Endodermal cell (in vitro differentiated cells): ENCODE measurements at regions not wholly inside any gene's neighbourhood (a gene's known extent, or its start where the extent isn't known, plus 50 kb on each side); places are given as distances from the start of the nearest gene placed in this dataset.

ENCODE experiments used
- DNase-seq: peaks from one replicate; pipeline ENCODE4 v3.0.0-alpha.2; 2017
- H3K27ac ChIP-seq: 2 replicates; pipeline ENCODE4 v1.5.1; 2013; ENCODE audit warnings: mild to moderate bottlenecking, low read depth, low read length, moderate library complexity
- H3K27me3 ChIP-seq: 2 replicates; pipeline ENCODE4 v1.6.1; 2013; ENCODE audit warnings: mild to moderate bottlenecking, low read length, moderate library complexity; ENCODE audit not compliant: insufficient read depth, control insufficient read depth, poor library complexity, severe bottlenecking
- H3K36me3 ChIP-seq: 2 replicates; pipeline ENCODE4 v1.7.0; 2013; ENCODE audit warnings: mild to moderate bottlenecking, low read length, moderate library complexity; ENCODE audit not compliant: control insufficient read depth, insufficient read depth
- H3K4me1 ChIP-seq: one replicate; pipeline ENCODE4 v1.7.0; 2013; ENCODE audit warnings: low read length; ENCODE audit not compliant: control insufficient read depth, insufficient read depth
- H3K4me3 ChIP-seq: 2 replicates; pipeline ENCODE4 v1.5.1; 2013; ENCODE audit warnings: mild to moderate bottlenecking, low read length, moderate library complexity
- H3K9ac ChIP-seq: 2 replicates; pipeline ENCODE4 v1.6.1; 2013; ENCODE audit warnings: mild to moderate bottlenecking, low read length, moderate library complexity; ENCODE audit not compliant: poor library complexity, severe bottlenecking; ENCODE audit errors: extremely low read depth
- H3K9me3 ChIP-seq: 2 replicates; pipeline ENCODE4 v1.6.1; 2013; ENCODE audit warnings: mild to moderate bottlenecking, low read length, moderate library complexity; ENCODE audit not compliant: control insufficient read depth
- H3K27ac Mint-ChIP-seq: 2 replicates; pipeline ENCODE4 v1.8.0; 2020; ENCODE audit warnings: mixed read lengths
- H3K27me3 Mint-ChIP-seq: 2 replicates; pipeline ENCODE4 v1.8.0; 2021; ENCODE audit warnings: mild to moderate bottlenecking, mixed read lengths; ENCODE audit not compliant: insufficient read depth
- H3K36me3 Mint-ChIP-seq: 2 replicates; pipeline ENCODE4 v1.8.0; 2020; ENCODE audit warnings: low read depth, mixed read lengths
- H3K4me1 Mint-ChIP-seq: 2 replicates; pipeline ENCODE4 v1.8.0; 2020; ENCODE audit warnings: mixed read lengths
- H3K4me3 Mint-ChIP-seq: 2 replicates; pipeline ENCODE4 v1.8.0; 2020; ENCODE audit warnings: mild to moderate bottlenecking, moderate library complexity, mixed read lengths
- H3K9me3 Mint-ChIP-seq: 2 replicates; pipeline ENCODE4 v1.8.0; 2020; ENCODE audit warnings: mild to moderate bottlenecking, mixed read lengths
- WGBS, 2 experiments: methylation state at CpG; one replicate each; pipeline versions ENCODE4 v1.1.5 to v1.1.7; 2013; ENCODE audit warnings: missing lambda C conversion rate in 2 of 2, mixed read lengths in 1 of 2; ENCODE audit not compliant: insufficient coverage in 1 of 2, insufficient read length in 1 of 2; 5-methylcytosine and 5-hydroxymethylcytosine counted together
- TF ChIP-seq, protein P1 (sequence below): fragments of 200-600 bp; sonication (generic); conservative IDR thresholded peaks from 2 replicates; pipeline ENCODE4 v1.5.0; 2021; ENCODE audit warnings: antibody characterized with exemption, mild to moderate bottlenecking

- no peaks in the 10 kb centered on the region for H3K27me3 ChIP-seq
- H3K27ac ChIP-seq, result no peak overlapping the region
- DNase-seq, result no peak
- TF ChIP-seq, protein P1, sequence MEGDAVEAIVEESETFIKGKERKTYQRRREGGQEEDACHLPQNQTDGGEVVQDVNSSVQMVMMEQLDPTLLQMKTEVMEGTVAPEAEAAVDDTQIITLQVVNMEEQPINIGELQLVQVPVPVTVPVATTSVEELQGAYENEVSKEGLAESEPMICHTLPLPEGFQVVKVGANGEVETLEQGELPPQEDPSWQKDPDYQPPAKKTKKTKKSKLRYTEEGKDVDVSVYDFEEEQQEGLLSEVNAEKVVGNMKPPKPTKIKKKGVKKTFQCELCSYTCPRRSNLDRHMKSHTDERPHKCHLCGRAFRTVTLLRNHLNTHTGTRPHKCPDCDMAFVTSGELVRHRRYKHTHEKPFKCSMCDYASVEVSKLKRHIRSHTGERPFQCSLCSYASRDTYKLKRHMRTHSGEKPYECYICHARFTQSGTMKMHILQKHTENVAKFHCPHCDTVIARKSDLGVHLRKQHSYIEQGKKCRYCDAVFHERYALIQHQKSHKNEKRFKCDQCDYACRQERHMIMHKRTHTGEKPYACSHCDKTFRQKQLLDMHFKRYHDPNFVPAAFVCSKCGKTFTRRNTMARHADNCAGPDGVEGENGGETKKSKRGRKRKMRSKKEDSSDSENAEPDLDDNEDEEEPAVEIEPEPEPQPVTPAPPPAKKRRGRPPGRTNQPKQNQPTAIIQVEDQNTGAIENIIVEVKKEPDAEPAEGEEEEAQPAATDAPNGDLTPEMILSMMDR, result no peak
- peaks cover 32% of the 10 kb centered on the region for H3K4me1 Mint-ChIP-seq
- no peaks in the 10 kb centered on the region for H3K9me3 ChIP-seq
- peak overlapping the region; percentile 8 for H3K27ac Mint-ChIP-seq
- peaks cover 3% of the 10 kb centered on the region for H3K4me1 ChIP-seq
- H3K36me3 ChIP-seq, result no peaks in the 10 kb centered on the region
- no peaks in the 10 kb centered on the region for H3K27me3 Mint-ChIP-seq
- no peak overlapping the region for H3K4me3 Mint-ChIP-seq
- peak overlapping the region; percentile 36 for H3K4me3 ChIP-seq
- H3K9ac ChIP-seq, result no peak overlapping the region
- no peaks in the 10 kb centered on the region for H3K36me3 Mint-ChIP-seq
- H3K9me3 Mint-ChIP-seq, result peaks cover 1% of the 10 kb centered on the region
Measured at GRCh38 chr3:7927864-7928263, 573.8 kb upstream of the LMCD1 start.

DNA sequence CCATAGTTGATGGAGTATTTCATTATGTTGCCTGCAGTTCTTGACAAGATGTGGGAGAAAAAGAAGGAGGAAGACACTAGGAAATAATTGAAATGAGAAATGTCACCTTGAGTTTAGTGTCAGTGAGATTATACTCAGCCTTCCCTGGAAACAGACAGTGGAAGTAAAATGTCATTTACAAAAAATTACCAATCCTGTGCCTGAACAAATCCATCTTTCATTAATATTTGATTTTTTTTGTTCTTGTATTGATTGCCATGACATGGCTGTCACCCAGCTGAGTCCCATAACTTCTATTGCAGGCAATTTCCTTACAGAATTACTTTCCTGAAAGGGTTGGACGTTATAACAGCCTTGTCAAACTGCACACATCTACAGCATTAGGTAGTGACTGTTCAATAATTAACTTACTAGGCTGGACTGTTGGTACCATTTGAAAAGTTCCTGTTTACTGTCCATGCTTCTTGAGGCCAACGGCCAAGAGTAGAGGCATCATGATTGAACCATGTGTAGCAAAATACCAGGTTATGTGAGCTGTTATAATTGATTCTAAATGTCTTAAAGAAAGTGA is 572.2 kb upstream of the LMCD1 start:
- WGBS, 2 experiments, result 85 to 88% methylated on average over 2 of the region's 2 CpGs
- Mint-ChIP-seq H3K4me3 (no peak overlapping the region), H3K4me1 (peaks cover 32% of the 10 kb centered on the region), H3K36me3 (no peaks in the 10 kb centered on the region), H3K27ac (no peak overlapping the region), H3K9me3 (peaks cover 16% of the 10 kb centered on the region), H3K27me3 (no peaks in the 10 kb centered on the region)
- no peak overlapping the region for H3K4me3 ChIP-seq
- DNase-seq, result no peak
- no peaks in the 10 kb centered on the region for H3K36me3 ChIP-seq
- H3K9ac ChIP-seq, result no peak overlapping the region
- no peaks in the 10 kb centered on the region for H3K9me3 ChIP-seq
- TF ChIP-seq, protein P1, result no peak
- H3K27ac ChIP-seq, result no peak overlapping the region
- peaks cover 3% of the 10 kb centered on the region for H3K4me1 ChIP-seq
- H3K27me3 ChIP-seq, result no peaks in the 10 kb centered on the region

- peaks cover 47% of the 10 kb centered on the region for H3K9me3 Mint-ChIP-seq
Measured at GRCh38 chr3:7934362-7934761, 567.3 kb upstream of the LMCD1 start.

More at GRCh38 chr3:7934362-7934761, 567.3 kb upstream of the LMCD1 start:
- H3K9me3 ChIP-seq, result no peaks in the 10 kb centered on the region
- H3K36me3 ChIP-seq, result no peaks in the 10 kb centered on the region
- H3K27me3 ChIP-seq, result no peaks in the 10 kb centered on the region
- no peak overlapping the region for H3K27ac Mint-ChIP-seq
- DNase-seq, result no peak
- TF ChIP-seq, protein P1, result no peak
- H3K4me1 Mint-ChIP-seq, result no peaks in the 10 kb centered on the region
- H3K4me1 ChIP-seq, result no peaks in the 10 kb centered on the region
- WGBS, 2 experiments, result 80 to 88% methylated on average over 1 to 2 of the region's 2 CpGs
- no peak overlapping the region for H3K4me3 Mint-ChIP-seq
- H3K27ac ChIP-seq, result no peak overlapping the region
- no peak overlapping the region for H3K4me3 ChIP-seq
- no peaks in the 10 kb centered on the region for H3K36me3 Mint-ChIP-seq
- no peaks in the 10 kb centered on the region for H3K27me3 Mint-ChIP-seq
- no peak overlapping the region for H3K9ac ChIP-seq
